ENCODE measurements at regions not wholly inside any gene's neighbourhood (a gene's known extent, or its start where the extent isn't known, plus 50 kb on each side); places are given as distances from the start of the nearest gene placed in this dataset.
"Not testable (repeated sequence)": the region's sequence is repeated elsewhere in the genome, so short reads cannot be mapped to it uniquely, and the experiment has no call there.

- Histone ChIP-seq H3K4me3 (ENCODE audit: low read length) (no peak overlapping the region), H3K36me3 (ENCODE audit: insufficient read depth, low read length) (no peaks in the 10 kb centered on the region), H3K27me3 (ENCODE audit: control insufficient read depth in 1 of 2, insufficient read depth in 2 of 2, low read length in 2 of 2) (no peaks in the 10 kb centered on the region), H3K4me1 (ENCODE audit: insufficient read depth, low read length) (no peaks in the 10 kb centered on the region), H3K9me3 (ENCODE audit: control insufficient read depth in 1 of 2, insufficient read depth in 1 of 2, low read length in 2 of 2) (peaks cover 0 to 13% of the 10 kb centered on the region in 2 experiments), H3K27ac (ENCODE audit: low read depth in 1 of 2, low read length in 2 of 2) (no peak overlapping the region)
- Mint-ChIP-seq H3K4me1 (ENCODE audit: low read depth) (no peaks in the 10 kb centered on the region), H3K9me3 (peaks cover 5% of the 10 kb centered on the region), H3K36me3 (ENCODE audit: low read depth) (no peaks in the 10 kb centered on the region), H3K27ac (no peak overlapping the region), H3K27me3 (no peaks in the 10 kb centered on the region), H3K4me3 (no peak overlapping the region)
- intact Hi-C loops (cut with DNase I, micrococcal nuclease), result no loop called here
- ChIA-PET CTCF (no interaction called here), POLR2A (no interaction called here)
- TF ChIP-seq CTCF (IDR thresholded peaks at IDR 0.05), result no peak
- no peak for ATAC-seq (ENCODE audit: poor library complexity)
- DNase-seq, result no peak
Measured at GRCh38 chr4:186798951-186799659, 75.4 kb upstream of the FAT1 start.

GRCh38 chr4:186805020-186805820, 81.6 kb upstream of the FAT1 start:
- no peaks in the 10 kb centered on the region for H3K9me3 Mint-ChIP-seq
- ATAC-seq (ENCODE audit: poor library complexity) (no peak), DNase-seq (no peak)
- H3K27ac ChIP-seq (ENCODE audit: low read depth in 1 of 2, low read length in 2 of 2), result no peak overlapping the region
- POLR2A ChIA-PET, result no interaction called here
- no peaks in the 10 kb centered on the region for H3K36me3 ChIP-seq (ENCODE audit: insufficient read depth, low read length)
- no peak overlapping the region for H3K4me3 ChIP-seq (ENCODE audit: low read length)
- CTCF ChIA-PET, result no interaction called here
- no peaks in the 10 kb centered on the region for H3K27me3 Mint-ChIP-seq
- no peak for TF ChIP-seq CTCF (IDR thresholded peaks at IDR 0.05)
- no peaks in the 10 kb centered on the region for H3K36me3 Mint-ChIP-seq (ENCODE audit: low read depth)
- no peak overlapping the region for H3K4me3 Mint-ChIP-seq
- intact Hi-C loops (cut with DNase I, micrococcal nuclease), result no loop called here
- no peak overlapping the region for H3K27ac Mint-ChIP-seq
- peaks cover 0 to 3% of the 10 kb centered on the region in 2 experiments for H3K9me3 ChIP-seq (ENCODE audit: control insufficient read depth in 1 of 2, insufficient read depth in 1 of 2, low read length in 2 of 2)
- H3K4me1 ChIP-seq (ENCODE audit: insufficient read depth, low read length), result no peaks in the 10 kb centered on the region
- no peaks in the 10 kb centered on the region for H3K4me1 Mint-ChIP-seq (ENCODE audit: low read depth)
- H3K27me3 ChIP-seq (ENCODE audit: control insufficient read depth in 1 of 2, insufficient read depth in 2 of 2, low read length in 2 of 2), result no peaks in the 10 kb centered on the region

- CTCF ChIA-PET; POLR2A ChIA-PET; H3K4me3 Mint-ChIP-seq; H3K9me3 ChIP-seq (ENCODE audit: control insufficient read depth in 1 of 2, insufficient read depth in 1 of 2, low read length in 2 of 2); H3K4me3 ChIP-seq (ENCODE audit: low read length); H3K9me3 Mint-ChIP-seq; H3K27ac Mint-ChIP-seq; H3K36me3 ChIP-seq (ENCODE audit: insufficient read depth, low read length); intact Hi-C loops (cut with DNase I, micrococcal nuclease); H3K4me1 Mint-ChIP-seq (ENCODE audit: low read depth); H3K4me1 ChIP-seq (ENCODE audit: insufficient read depth, low read length); H3K27me3 ChIP-seq (ENCODE audit: control insufficient read depth in 1 of 2, insufficient read depth in 2 of 2, low read length in 2 of 2); DNase-seq; H3K27me3 Mint-ChIP-seq; H3K36me3 Mint-ChIP-seq (ENCODE audit: low read depth); H3K27ac ChIP-seq (ENCODE audit: low read depth in 1 of 2, low read length in 2 of 2); ATAC-seq (ENCODE audit: poor library complexity): not testable (repeated sequence)
Measured at GRCh38 chr4:186805917-186806316, 82.3 kb upstream of the FAT1 start.
